HL-60 (cell line): ENCODE measurements at regions not wholly inside any gene's neighbourhood (a gene's known extent, or its start where the extent isn't known, plus 50 kb on each side); places are given as distances from the start of the nearest gene placed in this dataset.

Experiments used
- DNase-seq, 2 experiments: peaks; one replicate each; pipeline ENCODE4 v3.0.0-alpha.2; 2010 to 2020; ENCODE audit warnings: low read depth in 1 of 2, low spot score in 1 of 2
- H3K27ac ChIP-seq: fragments of 250-450 bp; sonication (Bioruptor Pico); replicated peaks from 2 replicates; pipeline ENCODE4 v1.5.1; 2020; ENCODE audit warnings: mild to moderate bottlenecking, moderate library complexity
- H3K27me3 ChIP-seq: fragments of 250-450 bp; sonication (Bioruptor Pico); 2 replicates; pipeline ENCODE4 v1.5.1; 2021; ENCODE audit warnings: mild to moderate bottlenecking, moderate library complexity; ENCODE audit not compliant: insufficient read depth, poor library complexity, severe bottlenecking
- H3K4me3 ChIP-seq: replicated peaks from 2 replicates; pipeline ENCODE4 v1.5.1; 2011; ENCODE audit warnings: mild to moderate bottlenecking, control low read depth, low read length; ENCODE audit not compliant: insufficient read depth
- GABPA ChIP-seq: IDR thresholded peaks from 2 replicates; pipeline ENCODE4 v1.6.1; 2012; ENCODE audit warnings: low read depth
- POLR2AphosphoS5 ChIP-seq: IDR thresholded peaks from 2 replicates; pipeline ENCODE4 v1.6.1; 2012; ENCODE audit warnings: low read depth
- SPI1 ChIP-seq: IDR thresholded peaks from 2 replicates; pipeline ENCODE4 v1.6.1; 2012; ENCODE audit warnings: low read depth, mild to moderate bottlenecking, borderline replicate concordance
- TF ChIP-seq, protein P1 (sequence below): IDR thresholded peaks from 2 replicates; pipeline ENCODE4 v1.6.1; 2012; ENCODE audit warnings: low read depth; ENCODE audit not compliant: insufficient replicate concordance
- TF ChIP-seq, protein P2 (sequence below): IDR thresholded peaks from one replicate; pipeline ENCODE4 v1.5.1; 2011; ENCODE audit warnings: low read length, control low read depth, inconsistent platforms; ENCODE audit not compliant: insufficient read depth

DNA sequence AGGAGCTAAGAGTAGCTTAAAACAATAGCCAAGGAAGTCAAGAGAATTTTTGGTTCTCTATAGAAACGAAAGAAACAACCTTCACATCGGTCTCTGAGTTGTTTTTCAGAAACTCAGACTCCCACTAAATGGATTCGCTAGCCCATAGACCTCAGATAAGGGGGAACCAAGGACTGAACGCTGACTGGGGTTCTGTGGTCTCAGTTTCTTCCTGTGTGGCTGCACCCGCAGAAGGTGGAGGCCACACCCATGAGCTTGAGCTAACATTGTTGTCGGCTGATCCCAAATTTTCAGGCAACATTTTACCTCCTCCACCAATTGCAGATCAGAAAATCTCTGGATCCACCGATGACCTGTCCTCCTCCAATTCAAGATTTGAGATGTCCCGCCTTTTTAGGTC is 456.1 kb downstream of the AJAP1 start:
- no peak for TF ChIP-seq SPI1
- TF ChIP-seq, protein P1, sequence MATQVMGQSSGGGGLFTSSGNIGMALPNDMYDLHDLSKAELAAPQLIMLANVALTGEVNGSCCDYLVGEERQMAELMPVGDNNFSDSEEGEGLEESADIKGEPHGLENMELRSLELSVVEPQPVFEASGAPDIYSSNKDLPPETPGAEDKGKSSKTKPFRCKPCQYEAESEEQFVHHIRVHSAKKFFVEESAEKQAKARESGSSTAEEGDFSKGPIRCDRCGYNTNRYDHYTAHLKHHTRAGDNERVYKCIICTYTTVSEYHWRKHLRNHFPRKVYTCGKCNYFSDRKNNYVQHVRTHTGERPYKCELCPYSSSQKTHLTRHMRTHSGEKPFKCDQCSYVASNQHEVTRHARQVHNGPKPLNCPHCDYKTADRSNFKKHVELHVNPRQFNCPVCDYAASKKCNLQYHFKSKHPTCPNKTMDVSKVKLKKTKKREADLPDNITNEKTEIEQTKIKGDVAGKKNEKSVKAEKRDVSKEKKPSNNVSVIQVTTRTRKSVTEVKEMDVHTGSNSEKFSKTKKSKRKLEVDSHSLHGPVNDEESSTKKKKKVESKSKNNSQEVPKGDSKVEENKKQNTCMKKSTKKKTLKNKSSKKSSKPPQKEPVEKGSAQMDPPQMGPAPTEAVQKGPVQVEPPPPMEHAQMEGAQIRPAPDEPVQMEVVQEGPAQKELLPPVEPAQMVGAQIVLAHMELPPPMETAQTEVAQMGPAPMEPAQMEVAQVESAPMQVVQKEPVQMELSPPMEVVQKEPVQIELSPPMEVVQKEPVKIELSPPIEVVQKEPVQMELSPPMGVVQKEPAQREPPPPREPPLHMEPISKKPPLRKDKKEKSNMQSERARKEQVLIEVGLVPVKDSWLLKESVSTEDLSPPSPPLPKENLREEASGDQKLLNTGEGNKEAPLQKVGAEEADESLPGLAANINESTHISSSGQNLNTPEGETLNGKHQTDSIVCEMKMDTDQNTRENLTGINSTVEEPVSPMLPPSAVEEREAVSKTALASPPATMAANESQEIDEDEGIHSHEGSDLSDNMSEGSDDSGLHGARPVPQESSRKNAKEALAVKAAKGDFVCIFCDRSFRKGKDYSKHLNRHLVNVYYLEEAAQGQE, result no peak
- TF ChIP-seq POLR2AphosphoS5, result no peak
- TF ChIP-seq, protein P2, sequence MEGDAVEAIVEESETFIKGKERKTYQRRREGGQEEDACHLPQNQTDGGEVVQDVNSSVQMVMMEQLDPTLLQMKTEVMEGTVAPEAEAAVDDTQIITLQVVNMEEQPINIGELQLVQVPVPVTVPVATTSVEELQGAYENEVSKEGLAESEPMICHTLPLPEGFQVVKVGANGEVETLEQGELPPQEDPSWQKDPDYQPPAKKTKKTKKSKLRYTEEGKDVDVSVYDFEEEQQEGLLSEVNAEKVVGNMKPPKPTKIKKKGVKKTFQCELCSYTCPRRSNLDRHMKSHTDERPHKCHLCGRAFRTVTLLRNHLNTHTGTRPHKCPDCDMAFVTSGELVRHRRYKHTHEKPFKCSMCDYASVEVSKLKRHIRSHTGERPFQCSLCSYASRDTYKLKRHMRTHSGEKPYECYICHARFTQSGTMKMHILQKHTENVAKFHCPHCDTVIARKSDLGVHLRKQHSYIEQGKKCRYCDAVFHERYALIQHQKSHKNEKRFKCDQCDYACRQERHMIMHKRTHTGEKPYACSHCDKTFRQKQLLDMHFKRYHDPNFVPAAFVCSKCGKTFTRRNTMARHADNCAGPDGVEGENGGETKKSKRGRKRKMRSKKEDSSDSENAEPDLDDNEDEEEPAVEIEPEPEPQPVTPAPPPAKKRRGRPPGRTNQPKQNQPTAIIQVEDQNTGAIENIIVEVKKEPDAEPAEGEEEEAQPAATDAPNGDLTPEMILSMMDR, result no peak
- TF ChIP-seq GABPA, result no peak
- H3K4me3 ChIP-seq, result no peak overlapping the region
- H3K27ac ChIP-seq, result no peak overlapping the region
- no peak for DNase-seq
- no peaks in the 10 kb centered on the region for H3K27me3 ChIP-seq

DNA sequence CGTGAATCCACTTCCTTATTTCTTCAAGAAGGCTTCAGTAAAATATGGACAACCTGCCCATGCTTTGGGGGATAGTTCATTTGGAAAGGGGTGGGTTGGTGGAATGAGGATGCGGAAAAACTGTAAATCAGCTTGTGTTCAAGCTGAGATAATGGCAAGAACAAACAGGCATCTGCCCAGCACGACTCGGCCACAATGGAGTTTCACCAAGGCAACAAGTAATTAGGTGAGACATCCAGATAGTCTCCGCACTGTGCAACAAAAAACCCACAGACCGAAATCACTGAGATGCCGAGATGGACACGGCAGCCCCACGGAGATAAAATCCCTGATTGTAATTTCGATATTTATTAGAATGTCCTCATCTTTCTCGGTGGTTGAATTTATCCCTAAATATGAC is 455.2 kb downstream of the AJAP1 start:
- Histone ChIP-seq H3K27me3 (no peaks in the 10 kb centered on the region), H3K4me3 (no peak overlapping the region), H3K27ac (no peak overlapping the region)
- 0 out of 2 replicates have a peak, but pooled peaks have one; percentile 38 for TF ChIP-seq SPI1
- TF ChIP-seq, protein P1, result no peak
- DNase-seq, result no peak

DNA sequence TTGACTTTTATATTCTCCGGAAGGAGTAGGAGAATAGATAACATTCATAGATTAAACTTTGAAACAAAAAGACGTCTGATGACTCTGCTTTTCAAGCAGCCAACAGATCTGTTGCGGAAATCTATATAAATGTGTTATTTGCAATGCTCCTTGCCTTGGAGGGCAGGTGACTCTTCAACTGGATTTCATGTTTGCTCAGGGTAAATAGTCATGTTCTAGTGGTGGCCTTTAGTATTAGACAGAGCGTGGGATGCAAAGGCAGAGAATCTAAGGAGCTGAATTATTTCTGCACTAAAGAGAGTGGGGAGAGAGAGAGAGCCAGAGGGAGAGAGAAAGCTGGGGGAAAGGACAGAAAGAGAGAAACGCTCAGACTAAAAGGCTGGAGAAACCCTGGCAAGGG is 454.3 kb downstream of the AJAP1 start:
- Histone ChIP-seq H3K27me3 (no peaks in the 10 kb centered on the region), H3K27ac (no peak overlapping the region), H3K4me3 (no peak overlapping the region)
- no peak for TF ChIP-seq POLR2AphosphoS5
- no peak for TF ChIP-seq SPI1
- TF ChIP-seq, protein P1, result no peak
- TF ChIP-seq, protein P2, result no peak
- no peak for TF ChIP-seq GABPA
- no peak for DNase-seq

DNA sequence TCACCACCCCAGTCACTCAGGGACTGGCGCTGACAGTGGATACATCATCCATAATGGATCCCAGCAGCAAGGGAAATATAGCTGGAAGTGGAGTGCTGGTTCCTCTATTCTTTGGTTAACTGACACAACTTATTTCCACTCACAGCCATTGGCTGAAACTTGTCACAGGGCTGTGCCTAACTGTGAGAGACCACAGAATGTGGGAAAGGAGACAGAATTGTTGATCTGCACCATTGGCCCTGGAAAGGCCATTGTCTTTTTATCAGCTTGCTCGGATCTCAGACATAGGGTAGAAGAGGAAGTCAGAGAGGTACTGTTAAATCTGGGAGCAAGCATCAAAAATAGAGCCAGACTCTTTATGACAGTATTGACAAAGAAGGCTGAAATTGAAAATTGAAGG is 451.3 kb downstream of the AJAP1 start:
- H3K27me3 ChIP-seq, result no peaks in the 10 kb centered on the region
- TF ChIP-seq, protein P1, result no peak
- no peak for TF ChIP-seq GABPA
- TF ChIP-seq SPI1, result no peak
- no peak for TF ChIP-seq POLR2AphosphoS5
- TF ChIP-seq, protein P2, result no peak
- no peak overlapping the region for H3K4me3 ChIP-seq

More for the DNA sequence above, 451.3 kb downstream of the AJAP1 start:
- no peak for DNase-seq
- H3K27ac ChIP-seq, result no peak overlapping the region
